HEK293 (cell line): ENCODE measurements at regions not wholly inside any gene's neighbourhood (a gene's known extent, or its start where the extent isn't known, plus 50 kb on each side); places are given as distances from the start of the nearest gene placed in this dataset.

Experiments
- CTCF ChIA-PET: fragments of 350-600 bp; formaldehyde crosslinking; extraction: SDS; loops from one replicate; lab custom pipeline; 2021; ENCODE audit warnings: antibody characterized with exemption; lab: Yijun Ruan, JAX
- POLR2A ChIA-PET: fragments of 300-600 bp; formaldehyde crosslinking; extraction: SDS; loops from one replicate; lab custom pipeline; 2020; ENCODE audit warnings: antibody characterized with exemption, inconsistent platforms; lab: Yijun Ruan, JAX
- H3K27ac ChIP-seq: fragments of 200-500 bp; sonication (Bioruptor generic); 2 replicates; pipeline ENCODE4 v1.5.1; 2014; ENCODE audit warnings: low read depth, low read length, control low read depth, inconsistent platforms; ENCODE audit errors: extremely low read depth
- H3K36me3 ChIP-seq, 2 experiments: fragments of 200-500 bp in 1 of 2; sonication (Bioruptor generic) in 1 of 2; 1 replicate in 1 of 2; 2 replicates in 1 of 2; pipeline ENCODE4 v1.5.1; 2014 to 2017; ENCODE audit warnings: inconsistent platforms in 2 of 2, low read length in 2 of 2; ENCODE audit not compliant: control insufficient read depth in 2 of 2, insufficient read depth in 1 of 2
- H3K4me1 ChIP-seq: fragments of 200-500 bp; sonication (Bioruptor generic); 2 replicates; pipeline ENCODE4 v1.5.1; 2014; ENCODE audit warnings: mild to moderate bottlenecking, low read length, inconsistent platforms; ENCODE audit not compliant: control insufficient read depth, insufficient read depth
- H3K4me3 ChIP-seq: 2 replicates; pipeline ENCODE4 v1.5.1; 2011; ENCODE audit warnings: low read depth, mild to moderate bottlenecking, control low read depth, low read length, moderate library complexity
- H3K9me3 ChIP-seq: fragments of 200-500 bp; sonication (Bioruptor generic); 2 replicates; pipeline ENCODE4 v1.5.1; 2014; ENCODE audit warnings: low read depth, low read length, inconsistent platforms; ENCODE audit not compliant: control insufficient read depth, insufficient read depth
- HOXD13 ChIP-seq: sonication (generic); formaldehyde crosslinking; IDR thresholded peaks from 2 replicates; pipeline ENCODE4 v1.8.0; 2022; ENCODE audit warnings: missing genetic modification reagents, borderline replicate concordance
- KLF1 ChIP-seq: fragments of 450-650 bp; formaldehyde crosslinking; IDR thresholded peaks from 2 replicates; pipeline ENCODE4 v1.5.1; 2016; ENCODE audit warnings: missing biosample characterization, missing genetic modification characterization
- KLF16 ChIP-seq: fragments of 450-650 bp; formaldehyde crosslinking; IDR thresholded peaks from 2 replicates; pipeline ENCODE4 v1.5.1; 2017; ENCODE audit warnings: missing biosample characterization, missing genetic modification characterization
- PRDM1 ChIP-seq: fragments of 450-650 bp; formaldehyde crosslinking; IDR thresholded peaks from 2 replicates; pipeline ENCODE4; 2016; ENCODE audit warnings: missing biosample characterization, missing genetic modification characterization
- SETDB1 ChIP-seq: IDR thresholded peaks from one replicate; pipeline ENCODE4 v1.6.1; 2017; ENCODE audit warnings: mild to moderate bottlenecking, low read length, moderate library complexity, mixed read lengths; ENCODE audit not compliant: insufficient read length
- TRIM28 ChIP-seq: IDR thresholded peaks from 2 replicates; pipeline ENCODE4 v1.6.1; 2011; ENCODE audit warnings: low read length, control low read depth, borderline replicate concordance
- WT1 ChIP-seq: fragments of 450-650 bp; formaldehyde crosslinking; IDR thresholded peaks from 2 replicates; pipeline ENCODE4 v1.5.1; 2016; ENCODE audit warnings: missing biosample characterization, missing genetic modification characterization
- ZFP69B ChIP-seq: fragments of 450-650 bp; formaldehyde crosslinking; IDR thresholded peaks from 2 replicates; pipeline ENCODE4 v1.5.1; 2016; ENCODE audit warnings: missing biosample characterization, missing genetic modification characterization
- ZNF23 ChIP-seq: fragments of 450-650 bp; formaldehyde crosslinking; IDR thresholded peaks from 2 replicates; pipeline ENCODE4 v1.5.1; 2016; ENCODE audit warnings: missing biosample characterization, missing genetic modification characterization, borderline replicate concordance
- ZNF510 ChIP-seq: fragments of 450-650 bp; formaldehyde crosslinking; IDR thresholded peaks from 2 replicates; pipeline ENCODE4 v1.5.1; 2018; ENCODE audit warnings: mild to moderate bottlenecking, missing genetic modification characterization, missing biosample characterization; ENCODE audit not compliant: insufficient replicate concordance
- ZNF514 ChIP-seq: fragments of 450-650 bp; formaldehyde crosslinking; IDR thresholded peaks from 2 replicates; pipeline ENCODE4 v1.5.1; 2016; ENCODE audit warnings: missing biosample characterization, missing genetic modification characterization
- ZNF548 ChIP-seq: fragments of 450-650 bp; formaldehyde crosslinking; IDR thresholded peaks from 2 replicates; pipeline ENCODE4 v1.5.1; 2016; ENCODE audit warnings: missing biosample characterization, missing genetic modification characterization
- ZNF664 ChIP-seq: fragments of 450-650 bp; formaldehyde crosslinking; IDR thresholded peaks from 2 replicates; pipeline ENCODE4 v1.5.1; 2016; ENCODE audit warnings: missing biosample characterization, missing genetic modification characterization
- ZNF677 ChIP-seq: fragments of 450-650 bp; IDR thresholded peaks from 2 replicates; pipeline ENCODE4 v1.5.0; 2018; ENCODE audit warnings: missing biosample characterization, mild to moderate bottlenecking, missing genetic modification characterization, moderate library complexity
- ZNF768 ChIP-seq: fragments of 450-650 bp; formaldehyde crosslinking; IDR thresholded peaks from 2 replicates; pipeline ENCODE4 v1.5.1; 2018; ENCODE audit warnings: missing biosample characterization, mild to moderate bottlenecking, missing genetic modification characterization
- ZNF777 ChIP-seq: fragments of 450-650 bp; formaldehyde crosslinking; IDR thresholded peaks from 2 replicates; pipeline ENCODE4 v1.5.1; 2017; ENCODE audit warnings: missing biosample characterization, missing genetic modification characterization, borderline replicate concordance
- ZXDB ChIP-seq: fragments of 450-650 bp; formaldehyde crosslinking; IDR thresholded peaks from 2 replicates; pipeline ENCODE4 v1.5.1; 2016; ENCODE audit warnings: missing biosample characterization, missing genetic modification characterization
- TF ChIP-seq, protein P1 (sequence below): fragments of 450-650 bp; formaldehyde crosslinking; IDR thresholded peaks from 2 replicates; pipeline ENCODE4 v1.5.1; 2017; ENCODE audit warnings: missing biosample characterization, missing genetic modification characterization
- TF ChIP-seq, protein P2 (sequence below): fragments of 450-650 bp; formaldehyde crosslinking; IDR thresholded peaks from 2 replicates; pipeline ENCODE4 v1.5.1; 2016; ENCODE audit warnings: missing biosample characterization, missing genetic modification characterization, low read depth
- TF ChIP-seq, protein P3 (sequence below): fragments of 450-650 bp; formaldehyde crosslinking; IDR thresholded peaks from 2 replicates; pipeline ENCODE4 v1.5.1; 2016; ENCODE audit warnings: missing biosample characterization, missing genetic modification characterization
- TF ChIP-seq, protein P4 (sequence below): fragments of 450-650 bp; formaldehyde crosslinking; IDR thresholded peaks from 2 replicates; pipeline ENCODE4 v1.5.1; 2016; ENCODE audit warnings: missing biosample characterization, missing genetic modification characterization, borderline replicate concordance
- TF ChIP-seq, protein P5 (sequence below): fragments of 450-650 bp; formaldehyde crosslinking; IDR thresholded peaks from 2 replicates; pipeline ENCODE4 v1.5.1; 2016; ENCODE audit warnings: missing biosample characterization, missing genetic modification characterization
- TF ChIP-seq, protein P6 (sequence below): fragments of 450-650 bp; formaldehyde crosslinking; IDR thresholded peaks from 2 replicates; pipeline ENCODE4 v1.5.1; 2016; ENCODE audit warnings: missing biosample characterization, missing genetic modification characterization

DNA sequence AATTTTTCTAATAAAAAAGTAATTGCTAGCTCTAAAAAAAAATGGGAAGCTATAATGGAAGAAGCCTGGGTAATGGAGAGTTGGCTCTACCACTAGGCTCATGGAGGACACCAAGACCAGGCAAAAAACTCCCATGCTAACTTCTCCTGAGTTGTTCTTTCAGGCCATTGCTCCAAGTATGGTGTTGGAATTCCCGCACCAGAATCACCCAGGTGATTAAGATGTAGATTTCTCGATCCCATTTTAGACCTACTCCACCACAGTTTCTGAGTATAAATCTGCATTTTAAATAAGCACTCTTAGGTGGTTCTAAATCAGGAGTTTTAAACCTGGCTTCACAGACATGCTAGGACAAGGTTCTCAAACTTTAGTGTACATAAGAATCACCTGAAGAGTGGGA, 221.0 kb downstream of the EMP1 start (continued):
- TF ChIP-seq, protein P1, sequence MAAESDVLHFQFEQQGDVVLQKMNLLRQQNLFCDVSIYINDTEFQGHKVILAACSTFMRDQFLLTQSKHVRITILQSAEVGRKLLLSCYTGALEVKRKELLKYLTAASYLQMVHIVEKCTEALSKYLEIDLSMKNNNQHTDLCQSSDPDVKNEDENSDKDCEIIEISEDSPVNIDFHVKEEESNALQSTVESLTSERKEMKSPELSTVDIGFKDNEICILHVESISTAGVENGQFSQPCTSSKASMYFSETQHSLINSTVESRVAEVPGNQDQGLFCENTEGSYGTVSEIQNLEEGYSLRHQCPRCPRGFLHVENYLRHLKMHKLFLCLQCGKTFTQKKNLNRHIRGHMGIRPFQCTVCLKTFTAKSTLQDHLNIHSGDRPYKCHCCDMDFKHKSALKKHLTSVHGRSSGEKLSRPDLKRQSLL (tag by site-specific recombination) = no peak
- TF ChIP-seq KLF1 (no peak), ZXDB (tag by site-specific recombination) (no peak), WT1 (tag by site-specific recombination) (no peak)
- TF ChIP-seq, protein P2, sequence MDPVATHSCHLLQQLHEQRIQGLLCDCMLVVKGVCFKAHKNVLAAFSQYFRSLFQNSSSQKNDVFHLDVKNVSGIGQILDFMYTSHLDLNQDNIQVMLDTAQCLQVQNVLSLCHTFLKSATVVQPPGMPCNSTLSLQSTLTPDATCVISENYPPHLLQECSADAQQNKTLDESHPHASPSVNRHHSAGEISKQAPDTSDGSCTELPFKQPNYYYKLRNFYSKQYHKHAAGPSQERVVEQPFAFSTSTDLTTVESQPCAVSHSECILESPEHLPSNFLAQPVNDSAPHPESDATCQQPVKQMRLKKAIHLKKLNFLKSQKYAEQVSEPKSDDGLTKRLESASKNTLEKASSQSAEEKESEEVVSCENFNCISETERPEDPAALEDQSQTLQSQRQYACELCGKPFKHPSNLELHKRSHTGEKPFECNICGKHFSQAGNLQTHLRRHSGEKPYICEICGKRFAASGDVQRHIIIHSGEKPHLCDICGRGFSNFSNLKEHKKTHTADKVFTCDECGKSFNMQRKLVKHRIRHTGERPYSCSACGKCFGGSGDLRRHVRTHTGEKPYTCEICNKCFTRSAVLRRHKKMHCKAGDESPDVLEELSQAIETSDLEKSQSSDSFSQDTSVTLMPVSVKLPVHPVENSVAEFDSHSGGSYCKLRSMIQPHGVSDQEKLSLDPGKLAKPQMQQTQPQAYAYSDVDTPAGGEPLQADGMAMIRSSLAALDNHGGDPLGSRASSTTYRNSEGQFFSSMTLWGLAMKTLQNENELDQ (tag by site-specific recombination) = no peak
- TF ChIP-seq, protein P3, sequence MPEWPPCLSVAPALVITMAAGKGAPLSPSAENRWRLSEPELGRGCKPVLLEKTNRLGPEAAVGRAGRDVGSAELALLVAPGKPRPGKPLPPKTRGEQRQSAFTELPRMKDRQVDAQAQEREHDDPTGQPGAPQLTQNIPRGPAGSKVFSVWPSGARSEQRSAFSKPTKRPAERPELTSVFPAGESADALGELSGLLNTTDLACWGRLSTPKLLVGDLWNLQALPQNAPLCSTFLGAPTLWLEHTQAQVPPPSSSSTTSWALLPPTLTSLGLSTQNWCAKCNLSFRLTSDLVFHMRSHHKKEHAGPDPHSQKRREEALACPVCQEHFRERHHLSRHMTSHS (tag by site-specific recombination) = no peak
- TF ChIP-seq, protein P4, sequence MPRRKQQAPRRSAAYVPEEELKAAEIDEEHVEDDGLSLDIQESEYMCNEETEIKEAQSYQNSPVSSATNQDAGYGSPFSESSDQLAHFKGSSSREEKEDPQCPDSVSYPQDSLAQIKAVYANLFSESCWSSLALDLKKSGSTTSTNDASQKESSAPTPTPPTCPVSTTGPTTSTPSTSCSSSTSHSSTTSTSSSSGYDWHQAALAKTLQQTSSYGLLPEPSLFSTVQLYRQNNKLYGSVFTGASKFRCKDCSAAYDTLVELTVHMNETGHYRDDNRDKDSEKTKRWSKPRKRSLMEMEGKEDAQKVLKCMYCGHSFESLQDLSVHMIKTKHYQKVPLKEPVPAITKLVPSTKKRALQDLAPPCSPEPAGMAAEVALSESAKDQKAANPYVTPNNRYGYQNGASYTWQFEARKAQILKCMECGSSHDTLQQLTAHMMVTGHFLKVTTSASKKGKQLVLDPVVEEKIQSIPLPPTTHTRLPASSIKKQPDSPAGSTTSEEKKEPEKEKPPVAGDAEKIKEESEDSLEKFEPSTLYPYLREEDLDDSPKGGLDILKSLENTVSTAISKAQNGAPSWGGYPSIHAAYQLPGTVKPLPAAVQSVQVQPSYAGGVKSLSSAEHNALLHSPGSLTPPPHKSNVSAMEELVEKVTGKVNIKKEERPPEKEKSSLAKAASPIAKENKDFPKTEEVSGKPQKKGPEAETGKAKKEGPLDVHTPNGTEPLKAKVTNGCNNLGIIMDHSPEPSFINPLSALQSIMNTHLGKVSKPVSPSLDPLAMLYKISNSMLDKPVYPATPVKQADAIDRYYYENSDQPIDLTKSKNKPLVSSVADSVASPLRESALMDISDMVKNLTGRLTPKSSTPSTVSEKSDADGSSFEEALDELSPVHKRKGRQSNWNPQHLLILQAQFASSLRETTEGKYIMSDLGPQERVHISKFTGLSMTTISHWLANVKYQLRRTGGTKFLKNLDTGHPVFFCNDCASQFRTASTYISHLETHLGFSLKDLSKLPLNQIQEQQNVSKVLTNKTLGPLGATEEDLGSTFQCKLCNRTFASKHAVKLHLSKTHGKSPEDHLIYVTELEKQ = no peak

DNA sequence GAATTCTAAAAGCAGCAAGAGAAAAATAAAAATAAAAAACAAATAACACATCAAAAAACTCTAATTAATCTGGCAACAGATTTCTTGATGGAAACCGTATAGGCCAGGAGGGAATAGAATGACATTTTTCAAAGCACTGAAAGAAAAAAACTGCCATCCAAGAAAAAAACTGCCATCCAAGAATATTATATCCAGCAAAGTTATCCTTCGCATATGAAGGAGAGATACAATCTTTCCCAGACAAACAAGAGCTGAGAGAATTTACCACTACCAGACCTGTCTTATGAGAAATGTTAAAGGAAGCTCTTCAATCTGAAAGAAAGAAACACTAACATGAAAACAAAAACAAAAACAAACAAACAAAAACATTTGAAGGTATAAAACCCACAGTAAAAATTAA, 214.8 kb downstream of the EMP1 start:
- POLR2A ChIA-PET = no interaction called here
- no peak overlapping the region for H3K27ac ChIP-seq
- CTCF ChIA-PET = interaction anchor here (0.6 to 0.7 kb wide), 5 partner anchors 28 to 495 kb away, joined by 3 to 5 read pairs (median 4); no protein-coding TSS in a partner anchor
- no peak overlapping the region for H3K4me3 ChIP-seq
- H3K4me1 ChIP-seq = no peaks in the 10 kb centered on the region
- no peaks in the 10 kb centered on the region for H3K36me3 ChIP-seq
- H3K9me3 ChIP-seq = no peaks in the 10 kb centered on the region
- TF ChIP-seq ZNF768 (tag by site-specific recombination) = no peak
- TF ChIP-seq, protein P5, sequence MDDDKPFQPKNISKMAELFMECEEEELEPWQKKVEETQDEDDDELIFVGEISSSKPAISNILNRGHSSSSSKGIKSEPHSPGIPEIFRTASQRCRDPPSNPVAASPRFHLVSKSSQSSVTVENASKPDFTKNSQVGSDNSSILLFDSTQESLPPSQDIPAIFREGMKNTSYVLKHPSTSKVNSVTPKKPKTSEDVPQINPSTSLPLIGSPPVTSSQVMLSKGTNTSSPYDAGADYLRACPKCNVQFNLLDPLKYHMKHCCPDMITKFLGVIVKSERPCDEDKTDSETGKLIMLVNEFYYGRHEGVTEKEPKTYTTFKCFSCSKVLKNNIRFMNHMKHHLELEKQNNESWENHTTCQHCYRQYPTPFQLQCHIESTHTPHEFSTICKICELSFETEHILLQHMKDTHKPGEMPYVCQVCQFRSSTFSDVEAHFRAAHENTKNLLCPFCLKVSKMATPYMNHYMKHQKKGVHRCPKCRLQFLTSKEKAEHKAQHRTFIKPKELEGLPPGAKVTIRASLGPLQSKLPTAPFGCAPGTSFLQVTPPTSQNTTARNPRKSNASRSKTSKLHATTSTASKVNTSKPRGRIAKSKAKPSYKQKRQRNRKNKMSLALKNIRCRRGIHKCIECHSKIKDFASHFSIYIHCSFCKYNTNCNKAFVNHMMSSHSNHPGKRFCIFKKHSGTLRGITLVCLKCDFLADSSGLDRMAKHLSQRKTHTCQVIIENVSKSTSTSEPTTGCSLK (tag by site-specific recombination) = no peak
- TF ChIP-seq TRIM28 = 0 out of 2 replicates have a peak, but pooled peaks have one; percentile 54
- no peak for TF ChIP-seq PRDM1 (tag by site-specific recombination)
- no peak for TF ChIP-seq ZNF514
- peak; percentile 98 for TF ChIP-seq SETDB1
- TF ChIP-seq ZNF548 (tag by site-specific recombination) = no peak
- TF ChIP-seq, protein P6, sequence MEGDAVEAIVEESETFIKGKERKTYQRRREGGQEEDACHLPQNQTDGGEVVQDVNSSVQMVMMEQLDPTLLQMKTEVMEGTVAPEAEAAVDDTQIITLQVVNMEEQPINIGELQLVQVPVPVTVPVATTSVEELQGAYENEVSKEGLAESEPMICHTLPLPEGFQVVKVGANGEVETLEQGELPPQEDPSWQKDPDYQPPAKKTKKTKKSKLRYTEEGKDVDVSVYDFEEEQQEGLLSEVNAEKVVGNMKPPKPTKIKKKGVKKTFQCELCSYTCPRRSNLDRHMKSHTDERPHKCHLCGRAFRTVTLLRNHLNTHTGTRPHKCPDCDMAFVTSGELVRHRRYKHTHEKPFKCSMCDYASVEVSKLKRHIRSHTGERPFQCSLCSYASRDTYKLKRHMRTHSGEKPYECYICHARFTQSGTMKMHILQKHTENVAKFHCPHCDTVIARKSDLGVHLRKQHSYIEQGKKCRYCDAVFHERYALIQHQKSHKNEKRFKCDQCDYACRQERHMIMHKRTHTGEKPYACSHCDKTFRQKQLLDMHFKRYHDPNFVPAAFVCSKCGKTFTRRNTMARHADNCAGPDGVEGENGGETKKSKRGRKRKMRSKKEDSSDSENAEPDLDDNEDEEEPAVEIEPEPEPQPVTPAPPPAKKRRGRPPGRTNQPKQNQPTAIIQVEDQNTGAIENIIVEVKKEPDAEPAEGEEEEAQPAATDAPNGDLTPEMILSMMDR (tag by site-specific recombination) = no peak
- no peak for TF ChIP-seq ZNF664 (tag by site-specific recombination)
- TF ChIP-seq KLF16 = no peak
- no peak for TF ChIP-seq ZNF23 (tag by site-specific recombination)
- peak; percentile 25 for TF ChIP-seq ZNF510
- TF ChIP-seq, protein P2 (tag by site-specific recombination) = no peak
- no peak for TF ChIP-seq HOXD13 (CRISPR knock-in tag)
- no peak for TF ChIP-seq ZNF777 (tag by site-specific recombination)
- no peak for TF ChIP-seq ZFP69B (tag by site-specific recombination)
- no peak for TF ChIP-seq ZNF677 (tag by site-specific recombination)
